ENCODE measurements at regions not wholly inside any gene's neighbourhood (a gene's known extent, or its start where the extent isn't known, plus 50 kb on each side); places are given as distances from the start of the nearest gene placed in this dataset.

- no peak for DNase-seq (ENCODE audit: low read depth)
These were observed 434.9 kb upstream of the MYT1L start for GRCh38 chr2:2765839-2766495.

GRCh38 chr2:2765176-2765800, 434.2 kb upstream of the MYT1L start:
- DNase-seq (ENCODE audit: low read depth) = no peak

- peak; percentile 6 for DNase-seq (ENCODE audit: low read depth)
These were observed 433.7 kb upstream of the MYT1L start for GRCh38 chr2:2764739-2765138.

GRCh38 chr2:2764001-2764355, 432.9 kb upstream of the MYT1L start:
- DNase-seq (ENCODE audit: low read depth) = no peak

GRCh38 chr2:2763351-2764000, 432.4 kb upstream of the MYT1L start:
- DNase-seq (ENCODE audit: low read depth) = no peak

GRCh38 chr2:2762913-2763312, 431.8 kb upstream of the MYT1L start:
- DNase-seq (ENCODE audit: low read depth) = no peak

- no peak for DNase-seq (ENCODE audit: low read depth)
These were observed 431.3 kb upstream of the MYT1L start for GRCh38 chr2:2762166-2762908.

- DNase-seq (ENCODE audit: low read depth) = no peak
These were observed 427.8 kb upstream of the MYT1L start for GRCh38 chr2:2758793-2759367.

- no peak for DNase-seq (ENCODE audit: low read depth)
These were observed 426.7 kb upstream of the MYT1L start for GRCh38 chr2:2757764-2758163.

- no peak for DNase-seq (ENCODE audit: low read depth)
These were observed 425.8 kb upstream of the MYT1L start for GRCh38 chr2:2756886-2757285.

- DNase-seq (ENCODE audit: low read depth) = no peak
These were observed 424.9 kb upstream of the MYT1L start for GRCh38 chr2:2755990-2756389.

- DNase-seq (ENCODE audit: low read depth) = no peak
These were observed 423.9 kb upstream of the MYT1L start for GRCh38 chr2:2754940-2755339.

GRCh38 chr2:2751715-2752315, 420.7 kb upstream of the MYT1L start:
- DNase-seq (ENCODE audit: low read depth) = no peak

- no peak for DNase-seq (ENCODE audit: low read depth)
These were observed 420.0 kb upstream of the MYT1L start for GRCh38 chr2:2750867-2751714.

GRCh38 chr2:2749206-2749598, 418.1 kb upstream of the MYT1L start:
- no peak for DNase-seq (ENCODE audit: low read depth)

- no peak for DNase-seq (ENCODE audit: low read depth)
These were observed 417.5 kb upstream of the MYT1L start for GRCh38 chr2:2748399-2749205.

- DNase-seq (ENCODE audit: low read depth) = no peak
These were observed 416.8 kb upstream of the MYT1L start for GRCh38 chr2:2747797-2748301.

GRCh38 chr2:2746731-2747130, 415.7 kb upstream of the MYT1L start:
- no peak for DNase-seq (ENCODE audit: low read depth)

GRCh38 chr2:2744958-2745715, 414.1 kb upstream of the MYT1L start:
- no peak for DNase-seq (ENCODE audit: low read depth)
